AG04450 (cell line): ENCODE measurements at regions not wholly inside any gene's neighbourhood (a gene's known extent, or its start where the extent isn't known, plus 50 kb on each side); places are given as distances from the start of the nearest gene placed in this dataset.

Experiments
- CTCF ChIA-PET: fragments of 300-600, 350-600 bp; formaldehyde crosslinking; extraction: SDS; loops from one replicate; lab custom pipeline; 2022; ENCODE audit warnings: antibody characterized with exemption, inconsistent platforms; lab: Charles Lee
- POLR2A ChIA-PET: fragments of 350-600 bp; formaldehyde crosslinking; extraction: SDS; loops from one replicate; lab custom pipeline; 2021; ENCODE audit warnings: antibody characterized with exemption, inconsistent platforms; lab: Yijun Ruan, JAX
- DNase-seq: peaks from one replicate; pipeline ENCODE4 v3.0.0-alpha.2; 2011; ENCODE audit warnings: low read depth, low spot score
- H3K27ac ChIP-seq: one replicate; pipeline ENCODE4 v1.5.1; 2012; ENCODE audit warnings: low read depth, low read length, control low read depth
- H3K27me3 ChIP-seq: one replicate; pipeline ENCODE4 v1.6.0; 2012; ENCODE audit warnings: low read length; ENCODE audit not compliant: control insufficient read depth, insufficient read depth
- H3K4me3 ChIP-seq: 2 replicates; pipeline ENCODE4 v1.5.1; 2011; ENCODE audit warnings: mild to moderate bottlenecking, low read depth, low read length, control low read depth
- H3K9me3 ChIP-seq: 2 replicates; pipeline ENCODE4 v1.5.1; 2012; ENCODE audit warnings: low read length; ENCODE audit not compliant: control insufficient read depth, insufficient read depth
- CTCF ChIP-seq: IDR thresholded peaks from 2 replicates; pipeline ENCODE4 v1.5.1; 2011; ENCODE audit warnings: low read depth, low read length, control low read depth, inconsistent platforms

- H3K9me3 ChIP-seq, result no peaks in the 10 kb centered on the region
- H3K27me3 ChIP-seq, result no peaks in the 10 kb centered on the region
- ChIA-PET POLR2A (no interaction called here), CTCF (interaction anchor here (1.2 to 1.3 kb wide), 2 partner anchors 19 to 22 kb away, joined by 3 read pairs; no protein-coding TSS in a partner anchor)
- no peak for DNase-seq
- H3K4me3 ChIP-seq, result no peak overlapping the region
- no peak overlapping the region for H3K27ac ChIP-seq
- TF ChIP-seq CTCF, result no peak
Measured at GRCh38 chr6:71488186-71488585, 199.6 kb downstream of the OGFRL1 start.

GRCh38 chr6:71489736-71490135 lies 201.1 kb downstream of the OGFRL1 start:
- H3K9me3 ChIP-seq, result no peaks in the 10 kb centered on the region
- ChIA-PET POLR2A (interaction anchor here (0.9 kb wide), 1 partner anchor 21 kb away, joined by 3 read pairs; no protein-coding TSS in a partner anchor), CTCF (interaction anchor here (0.7 to 1.0 kb wide), 2 partner anchors 27 to 104 kb away, joined by 3 read pairs; no protein-coding TSS in a partner anchor)
- H3K27ac ChIP-seq, result no peak overlapping the region
- no peaks in the 10 kb centered on the region for H3K27me3 ChIP-seq
- no peak overlapping the region for H3K4me3 ChIP-seq
- TF ChIP-seq CTCF, result no peak
- peak; percentile 78 for DNase-seq

- no peak for DNase-seq
- Histone ChIP-seq H3K27ac (no peak overlapping the region), H3K27me3 (no peaks in the 10 kb centered on the region), H3K4me3 (no peak overlapping the region), H3K9me3 (no peaks in the 10 kb centered on the region)
- TF ChIP-seq CTCF, result no peak
- POLR2A ChIA-PET, result no interaction called here
- CTCF ChIA-PET, result interaction anchor here (1.3 kb wide), 1 partner anchor 19 kb away, joined by 6 read pairs; no protein-coding TSS in a partner anchor
Measured at GRCh38 chr6:71490876-71491275, 202.3 kb downstream of the OGFRL1 start.

GRCh38 chr6:71491844-71492243 lies 203.2 kb downstream of the OGFRL1 start:
- no peak for TF ChIP-seq CTCF
- H3K4me3 ChIP-seq, result no peak overlapping the region
- H3K27me3 ChIP-seq, result no peaks in the 10 kb centered on the region
- CTCF ChIA-PET, result interaction anchor here (1.3 kb wide), 1 partner anchor 18 kb away, joined by 6 read pairs; no protein-coding TSS in a partner anchor
- H3K9me3 ChIP-seq, result no peaks in the 10 kb centered on the region
- no peak overlapping the region for H3K27ac ChIP-seq
- DNase-seq, result no peak
- POLR2A ChIA-PET, result no interaction called here

GRCh38 chr6:71492668-71493067 lies 204.1 kb downstream of the OGFRL1 start:
- no peak for TF ChIP-seq CTCF
- CTCF ChIA-PET, result interaction anchor here (1.1 kb wide), 1 partner anchor 11 kb away, joined by 3 read pairs; no protein-coding TSS in a partner anchor
- POLR2A ChIA-PET, result no interaction called here

More at GRCh38 chr6:71492668-71493067, 204.1 kb downstream of the OGFRL1 start:
- DNase-seq, result no peak
- Histone ChIP-seq H3K27ac (no peak overlapping the region), H3K27me3 (no peaks in the 10 kb centered on the region), H3K4me3 (no peak overlapping the region), H3K9me3 (no peaks in the 10 kb centered on the region)
